Activated CD4-positive, alpha-beta T cell treated with anti-CD3 and anti-CD28 coated beads for 1 hour (primary cell): ENCODE measurements at regions not wholly inside any gene's neighbourhood (a gene's known extent, or its start where the extent isn't known, plus 50 kb on each side); places are given as distances from the start of the nearest gene placed in this dataset.

Experiments
- DNase-seq: peaks from one replicate; pipeline ENCODE4 v3.0.0-alpha.2; 2020

- no peak for DNase-seq
These were observed 226.3 kb upstream of the FGGY start for GRCh38 chr1:59070610-59071009.

- no peak for DNase-seq
These were observed 225.6 kb upstream of the FGGY start for GRCh38 chr1:59071289-59071688.

- no peak for DNase-seq
These were observed 224.9 kb upstream of the FGGY start for GRCh38 chr1:59071876-59072582.

- no peak for DNase-seq
These were observed 224.3 kb upstream of the FGGY start for GRCh38 chr1:59072583-59072947.

- no peak for DNase-seq
These were observed 222.3 kb upstream of the FGGY start for GRCh38 chr1:59074598-59074997.

GRCh38 chr1:59075021-59075420, 221.9 kb upstream of the FGGY start:
- DNase-seq, result no peak

- DNase-seq, result no peak
These were observed 220.3 kb upstream of the FGGY start for GRCh38 chr1:59076612-59077011.

- DNase-seq, result no peak
These were observed 219.3 kb upstream of the FGGY start for GRCh38 chr1:59077466-59078069.

- no peak for DNase-seq
These were observed 218.7 kb upstream of the FGGY start for GRCh38 chr1:59078070-59078800.

- DNase-seq, result no peak
These were observed 218.0 kb upstream of the FGGY start for GRCh38 chr1:59078866-59079265.

GRCh38 chr1:59079434-59080140, 217.3 kb upstream of the FGGY start:
- no peak for DNase-seq

- no peak for DNase-seq
These were observed 215.7 kb upstream of the FGGY start for GRCh38 chr1:59081181-59081580.

- DNase-seq, result no peak
These were observed 215.1 kb upstream of the FGGY start for GRCh38 chr1:59081795-59082194.

GRCh38 chr1:59083946-59084865, 212.7 kb upstream of the FGGY start:
- no peak for DNase-seq

GRCh38 chr1:59085101-59085500, 211.8 kb upstream of the FGGY start:
- no peak for DNase-seq

GRCh38 chr1:59089036-59089798, 207.7 kb upstream of the FGGY start:
- DNase-seq, result no peak

- DNase-seq, result no peak
These were observed 206.9 kb upstream of the FGGY start for GRCh38 chr1:59089922-59090457.

- no peak for DNase-seq
These were observed 204.8 kb upstream of the FGGY start for GRCh38 chr1:59092126-59092525.

GRCh38 chr1:59094001-59094400, 202.9 kb upstream of the FGGY start:
- DNase-seq, result no peak

- DNase-seq, result no peak
These were observed 200.4 kb upstream of the FGGY start for GRCh38 chr1:59096501-59096900.

- DNase-seq, result no peak
These were observed 198.2 kb upstream of the FGGY start for GRCh38 chr1:59098655-59099054.
